ENCODE measurements at regions not wholly inside any gene's neighbourhood (a gene's known extent, or its start where the extent isn't known, plus 50 kb on each side); places are given as distances from the start of the nearest gene placed in this dataset.

DNA sequence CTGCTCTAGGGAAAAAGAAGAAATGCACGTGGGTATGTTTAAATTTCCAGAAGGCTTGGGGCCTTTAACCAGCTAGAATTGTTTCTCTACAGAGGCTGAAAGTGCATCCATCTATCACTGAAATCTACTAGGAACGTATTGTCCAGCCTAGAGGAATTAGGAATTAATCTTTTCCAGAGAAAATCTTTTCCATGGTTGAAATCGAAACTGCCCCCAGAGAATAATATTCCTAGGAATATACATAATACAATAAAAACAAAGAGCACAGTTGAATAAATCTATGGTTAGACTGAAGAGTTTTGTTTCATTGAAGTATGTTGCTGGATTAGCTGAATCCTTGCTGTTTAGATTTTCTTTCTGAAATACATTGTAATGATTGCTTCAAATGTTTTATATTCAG, 378.5 kb downstream of the PLK2 start:
- ChIA-PET POLR2A (no interaction called here), CTCF (no interaction called here)
- Histone ChIP-seq H3K27me3 (ENCODE audit: control insufficient read depth, insufficient read depth, low read length) (no peaks in the 10 kb centered on the region), H3K36me3 (ENCODE audit: control insufficient read depth, insufficient read depth, low read length) (no peaks in the 10 kb centered on the region), H3K4me3 (ENCODE audit: low read depth, low read length) (no peak overlapping the region)
- TF ChIP-seq, protein P1, sequence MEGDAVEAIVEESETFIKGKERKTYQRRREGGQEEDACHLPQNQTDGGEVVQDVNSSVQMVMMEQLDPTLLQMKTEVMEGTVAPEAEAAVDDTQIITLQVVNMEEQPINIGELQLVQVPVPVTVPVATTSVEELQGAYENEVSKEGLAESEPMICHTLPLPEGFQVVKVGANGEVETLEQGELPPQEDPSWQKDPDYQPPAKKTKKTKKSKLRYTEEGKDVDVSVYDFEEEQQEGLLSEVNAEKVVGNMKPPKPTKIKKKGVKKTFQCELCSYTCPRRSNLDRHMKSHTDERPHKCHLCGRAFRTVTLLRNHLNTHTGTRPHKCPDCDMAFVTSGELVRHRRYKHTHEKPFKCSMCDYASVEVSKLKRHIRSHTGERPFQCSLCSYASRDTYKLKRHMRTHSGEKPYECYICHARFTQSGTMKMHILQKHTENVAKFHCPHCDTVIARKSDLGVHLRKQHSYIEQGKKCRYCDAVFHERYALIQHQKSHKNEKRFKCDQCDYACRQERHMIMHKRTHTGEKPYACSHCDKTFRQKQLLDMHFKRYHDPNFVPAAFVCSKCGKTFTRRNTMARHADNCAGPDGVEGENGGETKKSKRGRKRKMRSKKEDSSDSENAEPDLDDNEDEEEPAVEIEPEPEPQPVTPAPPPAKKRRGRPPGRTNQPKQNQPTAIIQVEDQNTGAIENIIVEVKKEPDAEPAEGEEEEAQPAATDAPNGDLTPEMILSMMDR (IDR thresholded peaks at IDR 0.05; ENCODE audit: insufficient read depth, low read depth, low read length) = no peak
- no peak for DNase-seq (ENCODE audit: low read depth)

DNA sequence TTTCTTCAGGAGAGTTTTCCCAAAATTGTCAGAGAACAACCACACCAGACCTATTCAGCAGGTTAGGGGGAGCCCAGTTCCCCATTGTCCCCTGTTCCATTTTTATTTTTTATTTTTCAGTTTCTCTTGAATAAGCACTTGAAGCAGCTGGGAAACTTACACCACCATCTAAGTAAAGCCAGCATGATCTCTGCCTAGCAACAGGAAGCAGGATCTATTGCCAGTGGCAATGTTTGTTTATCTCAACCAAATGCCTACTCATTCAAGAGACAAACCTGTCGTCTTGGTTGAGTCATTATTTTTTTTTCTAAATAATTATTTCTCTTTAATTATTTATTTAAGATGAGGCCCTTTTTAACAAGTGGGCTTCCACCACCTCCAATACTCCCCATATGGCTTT, 379.3 kb downstream of the PLK2 start:
- POLR2A ChIA-PET = no interaction called here
- no peak overlapping the region for H3K4me3 ChIP-seq (ENCODE audit: low read depth, low read length)
- TF ChIP-seq, protein P1 (IDR thresholded peaks at IDR 0.05; ENCODE audit: insufficient read depth, low read depth, low read length) = no peak
- no peaks in the 10 kb centered on the region for H3K27me3 ChIP-seq (ENCODE audit: control insufficient read depth, insufficient read depth, low read length)
- CTCF ChIA-PET = no interaction called here
- no peak for DNase-seq (ENCODE audit: low read depth)
- no peaks in the 10 kb centered on the region for H3K36me3 ChIP-seq (ENCODE audit: control insufficient read depth, insufficient read depth, low read length)

DNA sequence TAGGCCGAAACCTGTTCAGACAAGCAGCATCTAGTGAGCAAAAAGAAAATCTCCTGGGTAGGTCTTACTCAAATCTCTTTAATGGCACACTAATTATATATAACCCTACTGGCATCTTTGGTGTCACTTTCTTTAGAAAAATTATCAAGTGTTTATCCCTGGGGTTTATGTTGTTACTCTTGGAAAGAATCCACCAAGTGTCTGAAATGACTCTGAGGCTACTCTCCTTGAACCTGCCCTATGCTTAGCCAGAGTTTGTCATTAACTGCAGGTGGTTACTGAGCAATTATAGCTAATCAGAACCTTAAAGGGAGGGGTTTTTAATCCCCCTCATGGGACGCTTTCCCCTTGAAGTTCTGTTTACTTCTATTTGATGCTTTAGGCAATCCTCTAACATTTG, 381.9 kb downstream of the PLK2 start:
- H3K27me3 ChIP-seq (ENCODE audit: control insufficient read depth, insufficient read depth, low read length) = no peaks in the 10 kb centered on the region
- DNase-seq (ENCODE audit: low read depth) = no peak
- no peak overlapping the region for H3K4me3 ChIP-seq (ENCODE audit: low read depth, low read length)
- TF ChIP-seq, protein P1 (IDR thresholded peaks at IDR 0.05; ENCODE audit: insufficient read depth, low read depth, low read length) = no peak
- CTCF ChIA-PET = no interaction called here
- POLR2A ChIA-PET = no interaction called here
- H3K36me3 ChIP-seq (ENCODE audit: control insufficient read depth, insufficient read depth, low read length) = no peaks in the 10 kb centered on the region

DNA sequence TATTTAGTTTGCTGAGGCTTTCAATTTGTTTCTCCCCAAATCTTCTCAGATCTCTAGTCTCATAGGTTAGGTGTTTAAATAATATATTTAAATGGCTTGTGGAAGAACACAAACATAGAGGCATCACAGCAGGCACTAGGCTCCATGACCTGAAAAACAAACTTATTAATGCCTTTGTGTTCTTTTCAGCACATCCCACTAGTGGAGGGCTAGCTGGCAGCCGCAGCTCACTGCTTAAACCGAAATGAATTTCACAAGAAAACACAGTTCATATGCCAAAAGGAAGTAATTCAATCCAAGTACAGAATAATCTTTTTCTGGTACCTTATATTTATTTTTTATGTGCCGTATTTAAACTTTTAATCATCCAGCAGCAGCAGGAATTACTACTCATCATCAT, 382.5 kb downstream of the PLK2 start:
- Histone ChIP-seq H3K27me3 (ENCODE audit: control insufficient read depth, insufficient read depth, low read length) (no peaks in the 10 kb centered on the region), H3K36me3 (ENCODE audit: control insufficient read depth, insufficient read depth, low read length) (no peaks in the 10 kb centered on the region), H3K4me3 (ENCODE audit: low read depth, low read length) (no peak overlapping the region)
- no peak for DNase-seq (ENCODE audit: low read depth)
- ChIA-PET CTCF (no interaction called here), POLR2A (no interaction called here)
- TF ChIP-seq, protein P1 (IDR thresholded peaks at IDR 0.05; ENCODE audit: insufficient read depth, low read depth, low read length) = no peak

DNA sequence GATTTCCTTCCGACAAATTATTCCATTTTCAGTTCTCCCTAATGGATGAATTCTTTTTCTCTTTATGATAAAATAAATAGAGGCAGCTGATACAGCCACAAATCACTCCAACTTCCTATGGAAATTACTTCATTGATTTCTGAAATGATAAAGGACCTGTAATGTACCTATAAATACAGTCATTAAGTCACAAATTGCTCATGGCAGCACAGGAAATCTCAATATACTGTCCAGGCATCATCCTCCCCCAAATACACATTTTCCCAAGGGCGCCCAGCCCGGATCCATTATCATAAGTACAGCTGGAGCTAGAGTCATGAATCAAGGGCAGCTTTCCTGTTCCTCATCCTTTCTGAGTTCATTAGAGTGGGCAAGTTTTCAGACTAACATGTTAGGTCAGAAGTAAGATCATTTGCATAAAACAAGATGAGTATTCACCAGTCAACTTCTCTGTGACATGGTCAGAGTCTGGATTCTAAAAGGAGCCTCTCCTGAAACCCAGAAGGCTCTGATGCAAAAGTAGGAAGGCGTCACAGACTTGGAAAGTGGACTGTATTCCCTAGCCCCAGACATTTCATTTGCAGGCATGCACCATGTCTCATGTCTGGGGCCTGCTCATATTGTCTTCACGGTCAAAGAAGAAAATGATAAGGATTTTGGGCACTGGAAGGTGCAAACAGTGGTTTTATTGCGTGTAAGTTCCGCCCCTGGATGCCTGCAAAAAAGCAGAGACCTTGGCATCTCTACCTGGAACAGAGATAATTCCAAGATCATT, 383.2 kb downstream of the PLK2 start:
- Histone ChIP-seq H3K36me3 (ENCODE audit: control insufficient read depth, insufficient read depth, low read length) (no peaks in the 10 kb centered on the region), H3K27me3 (ENCODE audit: control insufficient read depth, insufficient read depth, low read length) (no peaks in the 10 kb centered on the region), H3K4me3 (ENCODE audit: low read depth, low read length) (no peak overlapping the region)
- DNase-seq (ENCODE audit: low read depth) = no peak
- TF ChIP-seq, protein P1 (IDR thresholded peaks at IDR 0.05; ENCODE audit: insufficient read depth, low read depth, low read length) = no peak
- POLR2A ChIA-PET = no interaction called here
- CTCF ChIA-PET = no interaction called here

All from BJ (cell line).